HG03442 (cell line): ENCODE measurements at regions not wholly inside any gene's neighbourhood (a gene's known extent, or its start where the extent isn't known, plus 50 kb on each side); places are given as distances from the start of the nearest gene placed in this dataset.

Source experiments
- ATAC-seq: cut with Tn5 transposase; IDR thresholded peaks from one replicate; pipeline ENCODE4 v1.9.1; 2021; ENCODE audit warnings: mild to moderate bottlenecking, moderate library complexity; ENCODE audit not compliant: unreplicated experiment

DNA sequence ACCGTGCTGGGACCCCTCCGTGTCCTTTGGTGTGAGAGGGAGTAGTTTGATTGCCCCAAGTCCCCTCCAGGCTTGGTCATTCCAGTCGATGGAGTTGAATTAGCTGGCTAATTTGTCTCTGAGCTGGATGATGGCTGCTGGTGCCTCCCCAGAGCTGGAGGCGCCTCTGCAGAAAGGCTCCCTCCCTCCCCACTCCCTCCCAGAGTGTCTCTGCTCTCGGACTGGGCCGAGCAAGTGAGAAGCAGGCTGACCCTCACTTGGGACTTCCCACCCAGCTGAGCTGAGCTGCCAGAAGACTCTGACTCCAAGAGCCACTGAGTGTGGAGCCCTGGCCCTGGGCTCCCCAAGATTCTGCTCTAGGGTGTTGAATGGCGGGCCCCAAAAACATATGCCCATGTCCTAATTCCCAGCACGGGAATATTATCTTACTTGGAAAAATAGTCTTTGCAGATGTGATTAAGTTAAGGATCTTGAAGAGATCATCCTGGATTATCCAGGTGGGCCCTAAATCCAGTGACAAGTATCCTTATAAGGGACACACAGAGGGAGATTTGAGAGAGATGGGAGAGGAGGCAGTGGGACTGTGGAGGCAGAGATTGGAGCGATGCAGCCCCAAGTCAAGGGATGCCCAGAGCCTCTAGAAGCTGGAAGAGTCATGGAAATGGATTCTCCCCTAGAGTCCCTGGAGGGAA lies 60.7 kb upstream of the TLE3 start:
- no peak for ATAC-seq

- no peak for ATAC-seq
These were observed 59.1 kb upstream of the TLE3 start for GRCh38 chr15:70156671-70157271.

DNA sequence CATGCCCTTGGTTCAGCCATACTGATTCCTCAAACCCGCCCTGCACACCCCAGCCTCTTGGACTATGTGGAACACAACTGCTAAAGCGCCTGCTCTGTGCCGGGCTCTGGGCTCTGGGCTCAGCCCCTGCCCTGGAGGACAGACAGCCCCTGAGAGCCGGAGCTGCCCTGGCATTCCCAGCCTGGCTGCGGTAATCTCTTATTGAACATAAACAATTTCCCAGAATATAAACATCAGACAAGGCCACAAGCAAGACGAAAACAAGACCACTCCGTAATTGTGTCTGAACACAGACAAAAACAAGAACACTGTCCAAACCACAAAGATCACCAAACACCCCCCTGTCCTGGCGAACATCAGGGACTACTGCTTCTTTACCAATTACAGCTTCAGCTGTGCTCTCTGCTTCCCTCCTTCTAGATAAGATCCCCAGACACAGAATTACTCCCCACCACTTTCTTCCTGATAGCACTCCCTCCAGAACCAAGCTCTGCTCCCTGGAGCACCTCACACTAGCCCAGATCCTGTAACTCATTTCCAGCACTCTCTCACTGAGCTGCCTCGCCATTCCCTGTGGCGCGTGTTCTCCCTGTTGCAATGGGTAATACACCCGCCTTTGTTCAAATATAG lies 57.1 kb upstream of the TLE3 start:
- no peak for ATAC-seq

GRCh38 chr15:70153921-70154717 lies 56.4 kb upstream of the TLE3 start:
- ATAC-seq, result no peak

- no peak for ATAC-seq
These were observed 54.4 kb upstream of the TLE3 start for GRCh38 chr15:70152070-70152480.

DNA sequence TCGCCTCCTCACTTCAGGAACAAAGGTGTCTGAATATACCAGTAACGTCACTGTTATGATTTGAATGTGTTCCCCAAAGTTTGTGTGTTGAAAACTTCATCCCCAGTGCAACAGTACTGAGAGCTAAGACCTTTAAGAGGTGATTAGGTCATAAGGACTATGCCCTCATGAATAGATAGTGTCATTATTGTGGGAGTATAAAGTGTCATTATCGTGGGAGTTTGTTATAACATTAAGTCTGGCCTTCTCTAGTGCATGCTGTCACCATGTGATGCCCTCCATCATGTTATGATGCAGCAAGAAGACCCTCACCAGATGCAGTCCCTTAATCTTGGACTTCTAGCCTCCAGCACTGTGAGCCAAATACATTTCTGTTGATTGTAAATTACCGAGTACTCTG lies 53.7 kb upstream of the TLE3 start:
- no peak for ATAC-seq

GRCh38 chr15:70151003-70151402 lies 53.3 kb upstream of the TLE3 start:
- no peak for ATAC-seq

DNA sequence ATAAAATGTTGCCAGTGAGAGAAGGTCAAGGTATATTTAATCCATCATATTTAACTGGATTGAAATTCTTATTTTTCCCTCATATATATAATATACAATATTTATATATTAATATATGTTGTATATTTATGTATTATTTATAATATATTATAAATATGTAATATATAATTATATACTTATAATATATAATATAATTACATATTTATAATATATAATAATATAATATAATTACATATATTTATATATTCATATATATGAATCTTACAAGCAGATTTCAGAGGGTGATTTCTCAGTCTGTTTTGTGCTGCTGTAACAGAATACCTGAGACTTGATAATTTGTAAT lies 52.7 kb upstream of the TLE3 start:
- ATAC-seq, result no peak

- ATAC-seq, result no peak
These were observed 52.1 kb upstream of the TLE3 start for GRCh38 chr15:70149667-70150404.

GRCh38 chr15:70147778-70148177 lies 50.1 kb upstream of the TLE3 start:
- ATAC-seq, result no peak
